SHP77 (cell line): ENCODE measurements at regions not wholly inside any gene's neighbourhood (a gene's known extent, or its start where the extent isn't known, plus 50 kb on each side); places are given as distances from the start of the nearest gene placed in this dataset.
A peak's percentile ranks its signal among the peaks of the same experiment; 100 is the strongest.
"Not testable (repeated sequence)": the region's sequence is repeated elsewhere in the genome, so short reads cannot be mapped to it uniquely, and the experiment has no call there.

Experiments
- DNase-seq, 2 experiments: peaks; one replicate each; lab custom pipeline; 2025; lab: John Stamatoyannopoulos, UW

GRCh38 chr12:27133022-27133590, 50.7 kb upstream of the C12orf71 start:
- no peak for DNase-seq

GRCh38 chr12:27140478-27140969, 58.1 kb upstream of the C12orf71 start:
- no peak for DNase-seq

GRCh38 chr12:27142101-27142721, 59.8 kb upstream of the C12orf71 start:
- DNase-seq: peak; percentile 74 to 80

GRCh38 chr12:27143256-27144069, 61.1 kb upstream of the C12orf71 start:
- DNase-seq: no peak

GRCh38 chr12:27145725-27146124, 63.3 kb upstream of the C12orf71 start:
- DNase-seq: not testable (repeated sequence)

- DNase-seq: no peak
These were observed 66.0 kb upstream of the C12orf71 start for GRCh38 chr12:27148373-27148772.

GRCh38 chr12:27148791-27149190, 66.4 kb upstream of the C12orf71 start:
- no peak for DNase-seq

- DNase-seq: no peak
These were observed 69.1 kb upstream of the C12orf71 start for GRCh38 chr12:27151479-27151878.

GRCh38 chr12:27158297-27158696, 75.9 kb upstream of the C12orf71 start:
- no peak for DNase-seq

- no peak for DNase-seq
These were observed 79.3 kb upstream of the C12orf71 start for GRCh38 chr12:27161458-27162228.

GRCh38 chr12:27162229-27162537, 79.8 kb upstream of the C12orf71 start:
- no peak for DNase-seq

GRCh38 chr12:27163048-27163715, 80.8 kb upstream of the C12orf71 start:
- DNase-seq: no peak

GRCh38 chr12:27163894-27164293, 80.2 kb upstream of the STK38L start:
- DNase-seq: no peak

- no peak for DNase-seq
These were observed 79.6 kb upstream of the STK38L start for GRCh38 chr12:27164330-27165040.

- not testable (repeated sequence) for DNase-seq
These were observed 78.1 kb upstream of the STK38L start for GRCh38 chr12:27165958-27166357.

- DNase-seq: not testable (repeated sequence)
These were observed 72.6 kb upstream of the STK38L start for GRCh38 chr12:27171494-27171893.

- DNase-seq: no peak
These were observed 67.3 kb upstream of the STK38L start for GRCh38 chr12:27176765-27177164.

- DNase-seq: no peak
These were observed 66.4 kb upstream of the STK38L start for GRCh38 chr12:27177706-27178105.

- DNase-seq: no peak
These were observed 65.8 kb upstream of the STK38L start for GRCh38 chr12:27178255-27178654.

GRCh38 chr12:27178723-27179399, 65.2 kb upstream of the STK38L start:
- no peak for DNase-seq
